Activated CD4-positive, CD25-positive, alpha-beta regulatory T cell (primary cell): ENCODE measurements at regions not wholly inside any gene's neighbourhood (a gene's known extent, or its start where the extent isn't known, plus 50 kb on each side); places are given as distances from the start of the nearest gene placed in this dataset.
"Not testable (repeated sequence)": the region's sequence is repeated elsewhere in the genome, so short reads cannot be mapped to it uniquely, and the experiment has no call there.

ENCODE experiments used
- DNase-seq, 4 experiments: peaks; one replicate each; lab custom pipeline; 2025; lab: John Stamatoyannopoulos, UW

GRCh38 chr1:209173796-209174195 is 409.7 kb upstream of the CAMK1G start:
- DNase-seq: not testable (repeated sequence)

- no peak for DNase-seq
Measured at GRCh38 chr1:209176866-209177430, 406.6 kb upstream of the CAMK1G start.

GRCh38 chr1:209183195-209183594 is 400.3 kb upstream of the CAMK1G start:
- DNase-seq: no peak

GRCh38 chr1:209187589-209187988 is 395.9 kb upstream of the CAMK1G start:
- DNase-seq: no peak

GRCh38 chr1:209190591-209191261 is 392.8 kb upstream of the CAMK1G start:
- no peak for DNase-seq

- no peak for DNase-seq
Measured at GRCh38 chr1:209191262-209191634, 392.3 kb upstream of the CAMK1G start.

- no peak for DNase-seq
Measured at GRCh38 chr1:209196140-209196539, 387.4 kb upstream of the CAMK1G start.

- no peak for DNase-seq
Measured at GRCh38 chr1:209198961-209199750, 384.4 kb upstream of the CAMK1G start.

GRCh38 chr1:209199822-209200221 is 383.7 kb upstream of the CAMK1G start:
- no peak for DNase-seq

- not testable (repeated sequence) for DNase-seq
Measured at GRCh38 chr1:209202321-209202720, 381.2 kb upstream of the CAMK1G start.

- no peak for DNase-seq
Measured at GRCh38 chr1:209202830-209203532, 380.5 kb upstream of the CAMK1G start.

- no peak for DNase-seq
Measured at GRCh38 chr1:209203533-209203895, 380.0 kb upstream of the CAMK1G start.

- DNase-seq: no peak
Measured at GRCh38 chr1:209205039-209205438, 378.5 kb upstream of the CAMK1G start.

GRCh38 chr1:209207126-209207700 is 376.3 kb upstream of the CAMK1G start:
- DNase-seq: no peak

- no peak for DNase-seq
Measured at GRCh38 chr1:209207701-209208286, 375.7 kb upstream of the CAMK1G start.

GRCh38 chr1:209208648-209209047 is 374.9 kb upstream of the CAMK1G start:
- no peak for DNase-seq

- DNase-seq: no peak
Measured at GRCh38 chr1:209213989-209214388, 369.5 kb upstream of the CAMK1G start.

- DNase-seq: no peak
Measured at GRCh38 chr1:209215826-209216225, 367.7 kb upstream of the CAMK1G start.

- no peak for DNase-seq
Measured at GRCh38 chr1:209218113-209218512, 365.4 kb upstream of the CAMK1G start.

- no peak for DNase-seq
Measured at GRCh38 chr1:209218981-209219380, 364.5 kb upstream of the CAMK1G start.

- no peak for DNase-seq
Measured at GRCh38 chr1:209219791-209220524, 363.6 kb upstream of the CAMK1G start.
